DND-41 (cell line): ENCODE measurements at regions not wholly inside any gene's neighbourhood (a gene's known extent, or its start where the extent isn't known, plus 50 kb on each side); places are given as distances from the start of the nearest gene placed in this dataset.

Source experiments
- EZH2 ChIP-seq: IDR thresholded peaks from 3 replicates; pipeline ENCODE4 v1.6.1; 2012; ENCODE audit warnings: borderline replicate concordance, low read depth, mild to moderate bottlenecking, moderate library complexity, low read length, inconsistent platforms; ENCODE audit not compliant: severe bottlenecking
- TF ChIP-seq, protein P1 (sequence below): IDR thresholded peaks from 2 replicates; pipeline ENCODE4 v1.5.1; 2012; ENCODE audit warnings: borderline replicate concordance, low read length, moderate library complexity, mild to moderate bottlenecking; ENCODE audit not compliant: poor library complexity, severe bottlenecking; ENCODE audit errors: extremely low read depth

GRCh38 chr6:93073811-93074210, 345.5 kb downstream of the EPHA7 start:
- TF ChIP-seq, protein P1, sequence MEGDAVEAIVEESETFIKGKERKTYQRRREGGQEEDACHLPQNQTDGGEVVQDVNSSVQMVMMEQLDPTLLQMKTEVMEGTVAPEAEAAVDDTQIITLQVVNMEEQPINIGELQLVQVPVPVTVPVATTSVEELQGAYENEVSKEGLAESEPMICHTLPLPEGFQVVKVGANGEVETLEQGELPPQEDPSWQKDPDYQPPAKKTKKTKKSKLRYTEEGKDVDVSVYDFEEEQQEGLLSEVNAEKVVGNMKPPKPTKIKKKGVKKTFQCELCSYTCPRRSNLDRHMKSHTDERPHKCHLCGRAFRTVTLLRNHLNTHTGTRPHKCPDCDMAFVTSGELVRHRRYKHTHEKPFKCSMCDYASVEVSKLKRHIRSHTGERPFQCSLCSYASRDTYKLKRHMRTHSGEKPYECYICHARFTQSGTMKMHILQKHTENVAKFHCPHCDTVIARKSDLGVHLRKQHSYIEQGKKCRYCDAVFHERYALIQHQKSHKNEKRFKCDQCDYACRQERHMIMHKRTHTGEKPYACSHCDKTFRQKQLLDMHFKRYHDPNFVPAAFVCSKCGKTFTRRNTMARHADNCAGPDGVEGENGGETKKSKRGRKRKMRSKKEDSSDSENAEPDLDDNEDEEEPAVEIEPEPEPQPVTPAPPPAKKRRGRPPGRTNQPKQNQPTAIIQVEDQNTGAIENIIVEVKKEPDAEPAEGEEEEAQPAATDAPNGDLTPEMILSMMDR: no peak
- TF ChIP-seq EZH2: no peak
